ENCODE measurements at regions not wholly inside any gene's neighbourhood (a gene's known extent, or its start where the extent isn't known, plus 50 kb on each side); places are given as distances from the start of the nearest gene placed in this dataset.
"Not testable (repeated sequence)": the region's sequence is repeated elsewhere in the genome, so short reads cannot be mapped to it uniquely, and the experiment has no call there.

- H3K4me3 Mint-ChIP-seq, result no peak overlapping the region
- no peak overlapping the region for H3K27ac Mint-ChIP-seq
Measured at GRCh38 chr2:217606296-217606695, 396.5 kb downstream of the TNS1 start.

GRCh38 chr2:217604527-217605194 is 398.1 kb downstream of the TNS1 start:
- Mint-ChIP-seq H3K27ac (no peak overlapping the region), H3K4me1 (ENCODE audit: low read depth) (peaks cover 19% of the 10 kb centered on the region)

More at GRCh38 chr2:217606296-217606695, 396.5 kb downstream of the TNS1 start:
- Mint-ChIP-seq H3K36me3 (no peaks in the 10 kb centered on the region), H3K4me1 (ENCODE audit: low read depth) (peaks cover 36% of the 10 kb centered on the region), H3K9me3 (ENCODE audit: low read depth) (no peaks in the 10 kb centered on the region), H3K27me3 (no peaks in the 10 kb centered on the region)

GRCh38 chr2:217601601-217602000 is 401.2 kb downstream of the TNS1 start:
- no peaks in the 10 kb centered on the region for H3K36me3 Mint-ChIP-seq
- no peak overlapping the region for H3K27ac Mint-ChIP-seq
- H3K4me3 Mint-ChIP-seq, result no peak overlapping the region
- peaks cover 7% of the 10 kb centered on the region for H3K4me1 Mint-ChIP-seq (ENCODE audit: low read depth)
- H3K27me3 Mint-ChIP-seq, result no peaks in the 10 kb centered on the region
- no peaks in the 10 kb centered on the region for H3K9me3 Mint-ChIP-seq (ENCODE audit: low read depth)

More at GRCh38 chr2:217604527-217605194, 398.1 kb downstream of the TNS1 start:
- H3K4me3 Mint-ChIP-seq, result no peak overlapping the region
- H3K36me3 Mint-ChIP-seq, result no peaks in the 10 kb centered on the region
- no peaks in the 10 kb centered on the region for H3K9me3 Mint-ChIP-seq (ENCODE audit: low read depth)
- no peaks in the 10 kb centered on the region for H3K27me3 Mint-ChIP-seq

- Mint-ChIP-seq H3K27ac (no peak overlapping the region), H3K27me3 (no peaks in the 10 kb centered on the region), H3K4me1 (ENCODE audit: low read depth) (peaks cover 2% of the 10 kb centered on the region), H3K9me3 (ENCODE audit: low read depth) (no peaks in the 10 kb centered on the region), H3K4me3 (no peak overlapping the region), H3K36me3 (no peaks in the 10 kb centered on the region)
Measured at GRCh38 chr2:217599906-217600305, 402.9 kb downstream of the TNS1 start.

- no peaks in the 10 kb centered on the region for H3K9me3 Mint-ChIP-seq (ENCODE audit: low read depth)
- peaks cover 2% of the 10 kb centered on the region for H3K36me3 Mint-ChIP-seq
- peaks cover 6% of the 10 kb centered on the region for H3K4me1 Mint-ChIP-seq (ENCODE audit: low read depth)
- H3K27ac Mint-ChIP-seq, result no peak overlapping the region
- no peak overlapping the region for H3K4me3 Mint-ChIP-seq
- H3K27me3 Mint-ChIP-seq, result no peaks in the 10 kb centered on the region
Measured at GRCh38 chr2:217597681-217598080, 405.1 kb downstream of the TNS1 start.

- Mint-ChIP-seq H3K36me3 (peaks cover 4% of the 10 kb centered on the region), H3K9me3 (ENCODE audit: low read depth) (no peaks in the 10 kb centered on the region), H3K4me3 (no peak overlapping the region), H3K27me3 (no peaks in the 10 kb centered on the region), H3K4me1 (ENCODE audit: low read depth) (peaks cover 6% of the 10 kb centered on the region), H3K27ac (no peak overlapping the region)
Measured at GRCh38 chr2:217597145-217597544, 405.6 kb downstream of the TNS1 start.

GRCh38 chr2:217593732-217594131 is 409.1 kb downstream of the TNS1 start:
- H3K4me3 Mint-ChIP-seq, result no peak overlapping the region
- peaks cover 4% of the 10 kb centered on the region for H3K36me3 Mint-ChIP-seq
- no peak overlapping the region for H3K27ac Mint-ChIP-seq
- H3K27me3 Mint-ChIP-seq, result no peaks in the 10 kb centered on the region
- peaks cover 3% of the 10 kb centered on the region for H3K9me3 Mint-ChIP-seq (ENCODE audit: low read depth)
- H3K4me1 Mint-ChIP-seq (ENCODE audit: low read depth), result peaks cover 10% of the 10 kb centered on the region

GRCh38 chr2:217588266-217588665 is 414.5 kb downstream of the TNS1 start:
- peaks cover 4% of the 10 kb centered on the region for H3K4me1 Mint-ChIP-seq (ENCODE audit: low read depth)
- H3K27ac Mint-ChIP-seq, result no peak overlapping the region
- peaks cover 3% of the 10 kb centered on the region for H3K9me3 Mint-ChIP-seq (ENCODE audit: low read depth)

GRCh38 chr2:217585362-217585761 is 417.4 kb downstream of the TNS1 start:
- H3K27ac Mint-ChIP-seq, result no peak overlapping the region
- no peaks in the 10 kb centered on the region for H3K9me3 Mint-ChIP-seq (ENCODE audit: low read depth)
- H3K36me3 Mint-ChIP-seq, result no peaks in the 10 kb centered on the region
- no peak overlapping the region for H3K4me3 Mint-ChIP-seq
- peaks cover 4% of the 10 kb centered on the region for H3K4me1 Mint-ChIP-seq (ENCODE audit: low read depth)
- H3K27me3 Mint-ChIP-seq, result no peaks in the 10 kb centered on the region

More at GRCh38 chr2:217588266-217588665, 414.5 kb downstream of the TNS1 start:
- Mint-ChIP-seq H3K36me3 (peaks cover 4% of the 10 kb centered on the region), H3K4me3 (no peak overlapping the region), H3K27me3 (no peaks in the 10 kb centered on the region)

- H3K27ac Mint-ChIP-seq; H3K4me3 Mint-ChIP-seq; H3K4me1 Mint-ChIP-seq (ENCODE audit: low read depth); H3K27me3 Mint-ChIP-seq; H3K36me3 Mint-ChIP-seq; H3K9me3 Mint-ChIP-seq (ENCODE audit: low read depth): not testable (repeated sequence)
Measured at GRCh38 chr2:217580407-217580806, 422.4 kb downstream of the TNS1 start.

- Mint-ChIP-seq H3K36me3 (peaks cover 8% of the 10 kb centered on the region), H3K9me3 (ENCODE audit: low read depth) (no peaks in the 10 kb centered on the region), H3K27ac (no peak overlapping the region), H3K4me1 (ENCODE audit: low read depth) (no peaks in the 10 kb centered on the region), H3K27me3 (peaks cover 1% of the 10 kb centered on the region), H3K4me3 (no peak overlapping the region)
Measured at GRCh38 chr2:217573571-217573970, 429.2 kb downstream of the TNS1 start.

- no peak overlapping the region for H3K27ac Mint-ChIP-seq
- H3K9me3 Mint-ChIP-seq (ENCODE audit: low read depth), result no peaks in the 10 kb centered on the region
- peaks cover 1% of the 10 kb centered on the region for H3K27me3 Mint-ChIP-seq
- H3K4me1 Mint-ChIP-seq (ENCODE audit: low read depth), result no peaks in the 10 kb centered on the region
- peaks cover 8% of the 10 kb centered on the region for H3K36me3 Mint-ChIP-seq
- no peak overlapping the region for H3K4me3 Mint-ChIP-seq
Measured at GRCh38 chr2:217570394-217570793, 432.4 kb downstream of the TNS1 start.

GRCh38 chr2:217568289-217568971 is 434.4 kb downstream of the TNS1 start:
- Mint-ChIP-seq H3K27me3 (peaks cover 1% of the 10 kb centered on the region), H3K4me1 (ENCODE audit: low read depth) (no peaks in the 10 kb centered on the region), H3K27ac (no peak overlapping the region), H3K36me3 (peaks cover 10% of the 10 kb centered on the region), H3K9me3 (ENCODE audit: low read depth) (no peaks in the 10 kb centered on the region), H3K4me3 (no peak overlapping the region)

- Mint-ChIP-seq H3K4me1 (ENCODE audit: low read depth) (no peaks in the 10 kb centered on the region), H3K27ac (no peak overlapping the region), H3K9me3 (ENCODE audit: low read depth) (peaks cover 3% of the 10 kb centered on the region), H3K27me3 (no peaks in the 10 kb centered on the region), H3K36me3 (peaks cover 13% of the 10 kb centered on the region), H3K4me3 (no peak overlapping the region)
Measured at GRCh38 chr2:217563565-217563964, 439.2 kb downstream of the TNS1 start.

GRCh38 chr2:217562871-217563480 is 439.8 kb downstream of the TNS1 start:
- Mint-ChIP-seq H3K27ac (no peak overlapping the region), H3K9me3 (ENCODE audit: low read depth) (peaks cover 3% of the 10 kb centered on the region)

More at GRCh38 chr2:217562871-217563480, 439.8 kb downstream of the TNS1 start:
- H3K4me1 Mint-ChIP-seq (ENCODE audit: low read depth), result no peaks in the 10 kb centered on the region
- H3K36me3 Mint-ChIP-seq, result peaks cover 13% of the 10 kb centered on the region
- H3K4me3 Mint-ChIP-seq, result no peak overlapping the region
- no peaks in the 10 kb centered on the region for H3K27me3 Mint-ChIP-seq
